Hepatocyte (in vitro differentiated cells): ENCODE measurements at regions not wholly inside any gene's neighbourhood (a gene's known extent, or its start where the extent isn't known, plus 50 kb on each side); places are given as distances from the start of the nearest gene placed in this dataset.

Experiments used
- DNase-seq: peaks from one replicate; pipeline ENCODE4 v3.0.0-alpha.2; 2016; ENCODE audit warnings: low spot score
- H2AFZ ChIP-seq: fragments of 200-600 bp; sonication (generic); 2 replicates; pipeline ENCODE4 v1.6.0; 2016; ENCODE audit warnings: antibody characterized with exemption, mild to moderate bottlenecking
- H3K27ac ChIP-seq: fragments of 200-600 bp; sonication (generic); 2 replicates; pipeline ENCODE4 v1.5.1; 2016; ENCODE audit warnings: mild to moderate bottlenecking
- H3K27me3 ChIP-seq: fragments of 200-600 bp; sonication (generic); 2 replicates; pipeline ENCODE4 v1.6.1; 2016
- H3K36me3 ChIP-seq: fragments of 200-600 bp; sonication (generic); replicated peaks from 2 replicates; pipeline ENCODE4 v1.5.1; 2016; ENCODE audit warnings: low read depth; ENCODE audit not compliant: insufficient read depth
- H3K4me1 ChIP-seq: fragments of 200-600 bp; sonication (generic); 2 replicates; pipeline ENCODE4 v1.5.1; 2016; ENCODE audit warnings: mild to moderate bottlenecking, moderate library complexity; ENCODE audit not compliant: insufficient read depth
- H3K4me2 ChIP-seq: fragments of 200-600 bp; sonication (generic); 2 replicates; pipeline ENCODE4 v1.6.0; 2016
- H3K4me3 ChIP-seq: fragments of 200-600 bp; sonication (generic); 2 replicates; pipeline ENCODE4 v1.5.1; 2016; ENCODE audit warnings: mild to moderate bottlenecking
- H3K79me2 ChIP-seq: fragments of 200-600 bp; sonication (generic); 2 replicates; pipeline ENCODE4 v1.6.0; 2017; ENCODE audit warnings: mild to moderate bottlenecking
- H3K9me2 ChIP-seq: fragments of 200-600 bp; sonication (generic); replicated peaks from 2 replicates; pipeline ENCODE4 v1.6.0; 2017; ENCODE audit warnings: mild to moderate bottlenecking; ENCODE audit not compliant: insufficient read depth
- H3K9me3 ChIP-seq: fragments of 200-600 bp; sonication (generic); 2 replicates; pipeline ENCODE4 v1.5.1; 2016; ENCODE audit warnings: low read depth, mild to moderate bottlenecking
- H4K20me1 ChIP-seq: fragments of 200-600 bp; sonication (generic); 2 replicates; pipeline ENCODE4 v1.6.0; 2016; ENCODE audit warnings: mild to moderate bottlenecking; ENCODE audit not compliant: insufficient read depth, poor library complexity, severe bottlenecking
- EZH2 ChIP-seq: fragments of 200-600 bp; sonication (generic); IDR thresholded peaks from 2 replicates; pipeline ENCODE4 v1.6.1; 2016; ENCODE audit warnings: antibody characterized with exemption, mild to moderate bottlenecking, borderline replicate concordance
- EZH2phosphoT487 ChIP-seq: fragments of 200-600 bp; sonication (generic); IDR thresholded peaks from one replicate; pipeline ENCODE4 v1.6.1; 2018; ENCODE audit warnings: antibody characterized with exemption, mild to moderate bottlenecking, low read depth, moderate library complexity; ENCODE audit not compliant: unreplicated experiment, severe bottlenecking
- WGBS: methylation state at CpG from one replicate; pipeline ENCODE4 v1.1.6; 2016; ENCODE audit warnings: low lambda C conversion rate; ENCODE audit errors: missing lambda C conversion rate; 5-methylcytosine and 5-hydroxymethylcytosine counted together
- TF ChIP-seq, protein P1 (sequence below): fragments of 200-600 bp; sonication (generic); IDR thresholded peaks from 2 replicates; pipeline ENCODE4 v1.5.1; 2016; ENCODE audit warnings: antibody characterized with exemption, mild to moderate bottlenecking; ENCODE audit not compliant: poor library complexity

DNA sequence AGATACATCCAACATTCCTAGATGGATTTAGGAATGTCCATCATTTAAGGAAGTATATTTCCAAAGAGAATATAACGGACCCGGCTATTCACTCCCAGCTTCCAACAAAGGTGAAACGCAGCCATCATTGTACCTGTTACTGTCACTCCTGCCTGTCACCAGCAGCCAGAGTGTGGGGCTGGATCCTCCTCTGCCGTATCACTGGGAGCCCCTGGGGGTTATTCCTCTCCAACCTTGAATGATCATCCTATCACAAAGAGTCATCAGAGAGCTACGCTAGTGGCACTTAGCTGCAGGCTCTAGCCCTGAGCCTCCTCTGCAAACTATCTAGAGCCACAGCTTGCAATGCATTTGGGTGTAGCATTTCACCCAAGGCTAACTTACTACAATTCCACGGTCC is 73.6 kb upstream of the NHSL1 start:
- Histone ChIP-seq H2AFZ (no peak overlapping the region), H3K27ac (no peak overlapping the region), H3K9me3 (no peaks in the 10 kb centered on the region), H3K36me3 (no peaks in the 10 kb centered on the region), H3K79me2 (peaks cover 33% of the 10 kb centered on the region), H3K9me2 (no peaks in the 10 kb centered on the region), H3K4me3 (no peak overlapping the region), H4K20me1 (no peaks in the 10 kb centered on the region), H3K4me1 (peaks cover 8% of the 10 kb centered on the region), H3K4me2 (peak overlapping the region; percentile 84), H3K27me3 (no peaks in the 10 kb centered on the region)
- TF ChIP-seq, protein P1, sequence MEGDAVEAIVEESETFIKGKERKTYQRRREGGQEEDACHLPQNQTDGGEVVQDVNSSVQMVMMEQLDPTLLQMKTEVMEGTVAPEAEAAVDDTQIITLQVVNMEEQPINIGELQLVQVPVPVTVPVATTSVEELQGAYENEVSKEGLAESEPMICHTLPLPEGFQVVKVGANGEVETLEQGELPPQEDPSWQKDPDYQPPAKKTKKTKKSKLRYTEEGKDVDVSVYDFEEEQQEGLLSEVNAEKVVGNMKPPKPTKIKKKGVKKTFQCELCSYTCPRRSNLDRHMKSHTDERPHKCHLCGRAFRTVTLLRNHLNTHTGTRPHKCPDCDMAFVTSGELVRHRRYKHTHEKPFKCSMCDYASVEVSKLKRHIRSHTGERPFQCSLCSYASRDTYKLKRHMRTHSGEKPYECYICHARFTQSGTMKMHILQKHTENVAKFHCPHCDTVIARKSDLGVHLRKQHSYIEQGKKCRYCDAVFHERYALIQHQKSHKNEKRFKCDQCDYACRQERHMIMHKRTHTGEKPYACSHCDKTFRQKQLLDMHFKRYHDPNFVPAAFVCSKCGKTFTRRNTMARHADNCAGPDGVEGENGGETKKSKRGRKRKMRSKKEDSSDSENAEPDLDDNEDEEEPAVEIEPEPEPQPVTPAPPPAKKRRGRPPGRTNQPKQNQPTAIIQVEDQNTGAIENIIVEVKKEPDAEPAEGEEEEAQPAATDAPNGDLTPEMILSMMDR, result no peak
- TF ChIP-seq EZH2phosphoT487 (no peak), EZH2 (no peak)
- 59% methylated on average over 6 of the region's 6 CpGs for WGBS
- DNase-seq, result no peak

DNA sequence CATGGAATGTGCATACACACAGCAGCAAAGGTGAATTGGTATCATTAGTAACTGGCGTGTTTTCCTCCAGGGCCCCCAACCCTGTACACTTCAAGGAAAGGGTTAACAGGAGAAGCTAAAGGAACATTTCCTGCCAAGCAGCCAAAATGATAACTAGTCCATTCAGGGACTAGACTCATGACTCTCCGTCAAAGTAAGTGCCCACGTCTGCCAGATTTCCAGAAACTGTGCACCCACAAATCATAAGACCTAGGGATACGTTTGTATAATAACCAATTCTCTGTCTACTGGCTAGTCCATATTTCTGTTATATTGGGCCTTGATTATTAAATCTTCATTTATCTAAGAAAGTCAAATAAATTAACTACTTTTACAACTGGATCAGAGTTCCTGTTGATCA is 76.0 kb upstream of the NHSL1 start:
- H3K9me2 ChIP-seq, result no peaks in the 10 kb centered on the region
- no peak for DNase-seq
- no peaks in the 10 kb centered on the region for H3K4me1 ChIP-seq
- 85% methylated on average over 4 of the region's 4 CpGs for WGBS
- TF ChIP-seq, protein P1, result no peak
- TF ChIP-seq EZH2 (no peak), EZH2phosphoT487 (no peak)
- H3K4me3 ChIP-seq, result no peak overlapping the region
- no peaks in the 10 kb centered on the region for H4K20me1 ChIP-seq
- no peaks in the 10 kb centered on the region for H3K27me3 ChIP-seq
- H2AFZ ChIP-seq, result no peak overlapping the region
- no peak overlapping the region for H3K4me2 ChIP-seq
- no peaks in the 10 kb centered on the region for H3K36me3 ChIP-seq
- no peak overlapping the region for H3K27ac ChIP-seq
- peaks cover 10% of the 10 kb centered on the region for H3K79me2 ChIP-seq
- H3K9me3 ChIP-seq, result no peaks in the 10 kb centered on the region

DNA sequence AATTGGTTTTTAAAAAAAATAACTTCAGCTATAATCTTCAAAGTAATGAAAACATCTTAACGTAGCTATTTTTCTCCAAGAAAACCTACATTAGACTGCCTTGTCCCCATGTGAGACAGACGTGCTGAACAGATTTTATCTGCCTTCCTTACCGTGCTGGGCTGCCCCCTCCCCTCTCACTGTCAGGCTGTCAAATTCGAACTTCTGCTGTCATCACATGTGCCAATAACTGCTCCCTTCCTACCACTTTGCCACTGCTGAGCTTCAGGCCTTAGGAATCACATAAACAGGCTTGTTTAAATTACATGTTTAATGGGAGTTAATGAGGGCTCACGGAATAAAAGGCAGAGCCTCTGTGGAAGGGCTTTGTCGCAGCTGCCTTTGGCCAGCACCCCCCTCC is 77.0 kb upstream of the NHSL1 start:
- H3K4me1 ChIP-seq, result no peaks in the 10 kb centered on the region
- no peak for TF ChIP-seq EZH2
- TF ChIP-seq, protein P1, result no peak
- TF ChIP-seq EZH2phosphoT487, result no peak
- H3K9me2 ChIP-seq, result no peaks in the 10 kb centered on the region
- WGBS, result 57% methylated on average over 6 of the region's 6 CpGs
- no peak for DNase-seq
- no peak overlapping the region for H3K27ac ChIP-seq
- no peaks in the 10 kb centered on the region for H3K9me3 ChIP-seq
- H3K4me3 ChIP-seq, result no peak overlapping the region
- no peaks in the 10 kb centered on the region for H4K20me1 ChIP-seq
- no peaks in the 10 kb centered on the region for H3K36me3 ChIP-seq
- no peak overlapping the region for H3K4me2 ChIP-seq
- peaks cover 2% of the 10 kb centered on the region for H3K79me2 ChIP-seq
- no peak overlapping the region for H2AFZ ChIP-seq
- H3K27me3 ChIP-seq, result no peaks in the 10 kb centered on the region
